Liver (tissue), 8 donors: ENCODE measurements at regions not wholly inside any gene's neighbourhood (a gene's known extent, or its start where the extent isn't known, plus 50 kb on each side); places are given as distances from the start of the nearest gene placed in this dataset.

Experiments used
- DNase-seq: peaks from one replicate; pipeline ENCODE4 v3.0.0-alpha.2; 2017; ENCODE audit warnings: low spot score
- H3K27ac ChIP-seq, 2 donors: one replicate each; pipeline ENCODE4 v1.7.0; 2013; ENCODE audit warnings: inconsistent platforms in 2 of 2, low read length in 2 of 2, control low read depth in 1 of 2, low read depth in 1 of 2, mild to moderate bottlenecking in 1 of 2
- H3K27me3 ChIP-seq, 4 donors: one replicate each; pipeline versions ENCODE4 v1.6.1 to v1.7.0; 2013; ENCODE audit warnings: low read length in 3 of 4, inconsistent platforms in 1 of 4, mild to moderate bottlenecking in 1 of 4, moderate library complexity in 1 of 4; ENCODE audit not compliant: control insufficient read depth in 4 of 4, insufficient read depth in 4 of 4
- H3K36me3 ChIP-seq, 4 donors: one replicate each; pipeline versions ENCODE4 v1.6.1 to v1.7.0; 2013; ENCODE audit warnings: low read length in 3 of 4, mild to moderate bottlenecking in 3 of 4, low read depth in 1 of 4, moderate library complexity in 1 of 4; ENCODE audit not compliant: control insufficient read depth in 4 of 4, insufficient read depth in 3 of 4
- H3K4me1 ChIP-seq, 4 donors: one replicate each; pipeline versions ENCODE4 v1.6.1 to v1.7.0; 2013; ENCODE audit warnings: low read length in 3 of 4, mild to moderate bottlenecking in 3 of 4, moderate library complexity in 1 of 4; ENCODE audit not compliant: control insufficient read depth in 4 of 4, insufficient read depth in 4 of 4
- H3K4me3 ChIP-seq, 3 donors: one replicate each; pipeline versions ENCODE4 v1.6.1 to v1.7.0; 2013; ENCODE audit warnings: low read length in 3 of 3, control low read depth in 1 of 3, low read depth in 1 of 3, mild to moderate bottlenecking in 1 of 3
- H3K9ac ChIP-seq, 2 donors: one replicate each; pipeline ENCODE4 v1.7.0; 2013; ENCODE audit warnings: low read length in 2 of 2, mild to moderate bottlenecking in 2 of 2, moderate library complexity in 2 of 2, control low read depth in 1 of 2, low read depth in 1 of 2
- H3K9me3 ChIP-seq, 4 donors: one replicate each; pipeline versions ENCODE4 v1.6.1 to v1.7.0; 2013; ENCODE audit warnings: low read length in 3 of 4; ENCODE audit not compliant: control insufficient read depth in 4 of 4
- ATF3 ChIP-seq: IDR thresholded peaks from 2 replicates; pipeline ENCODE4 v1.6.1; 2016; ENCODE audit warnings: antibody characterized with exemption
- CTCF ChIP-seq: fragments of 150-350 bp; IDR thresholded peaks from 2 replicates; pipeline ENCODE4 v1.5.1; 2017; ENCODE audit warnings: improper control_type of control experiment, low read depth, low read length; ENCODE audit not compliant: missing input control
- EGR1 ChIP-seq, 2 donors: IDR thresholded peaks; 2 replicates each; pipeline ENCODE4 v1.6.1; 2016 to 2018; ENCODE audit warnings: antibody characterized with exemption in 2 of 2, low read depth in 2 of 2
- FOXA1 ChIP-seq: IDR thresholded peaks from 2 replicates; pipeline ENCODE4 v1.6.1; 2016; ENCODE audit warnings: antibody characterized with exemption
- FOXA2 ChIP-seq: IDR thresholded peaks from 2 replicates; pipeline ENCODE4 v1.6.1; 2016; ENCODE audit warnings: antibody characterized with exemption
- GABPA ChIP-seq, 2 donors: IDR thresholded peaks in 1 of 2; conservative IDR thresholded peaks in 1 of 2; 2 replicates each; pipeline ENCODE4 v1.6.1; 2016; ENCODE audit warnings: antibody characterized with exemption in 2 of 2, mild to moderate bottlenecking in 1 of 2, moderate library complexity in 1 of 2
- HNF4A ChIP-seq, 2 donors: conservative IDR thresholded peaks; 2 replicates each; pipeline ENCODE4 v1.6.1; 2016; ENCODE audit warnings: antibody characterized with exemption in 2 of 2, mild to moderate bottlenecking in 2 of 2
- HNF4G ChIP-seq: IDR thresholded peaks from 2 replicates; pipeline ENCODE4 v1.6.1; 2016; ENCODE audit warnings: antibody characterized with exemption
- JUND ChIP-seq, 2 donors: IDR thresholded peaks; 2 replicates each; pipeline ENCODE4 v1.6.1; 2016; ENCODE audit warnings: antibody characterized with exemption in 2 of 2
- MAX ChIP-seq: IDR thresholded peaks from 2 replicates; pipeline ENCODE4 v1.6.1; 2016; ENCODE audit warnings: antibody characterized with exemption
- NR2F2 ChIP-seq: IDR thresholded peaks from 2 replicates; pipeline ENCODE4 v1.6.1; 2016; ENCODE audit warnings: antibody characterized with exemption
- RAD21 ChIP-seq, 2 donors: IDR thresholded peaks; 2 replicates each; pipeline ENCODE4 v1.6.1; 2016; ENCODE audit warnings: antibody characterized with exemption in 2 of 2, mild to moderate bottlenecking in 2 of 2
- REST ChIP-seq: IDR thresholded peaks from 2 replicates; pipeline ENCODE4 v1.6.1; 2016; ENCODE audit warnings: antibody characterized with exemption, mild to moderate bottlenecking
- RXRA ChIP-seq, 2 donors: IDR thresholded peaks; 2 replicates each; pipeline ENCODE4 v1.6.1; 2017 to 2018; ENCODE audit warnings: antibody characterized with exemption in 2 of 2, mild to moderate bottlenecking in 1 of 2
- SP1 ChIP-seq: IDR thresholded peaks from 2 replicates; pipeline ENCODE4 v1.6.1; 2018; ENCODE audit warnings: antibody characterized with exemption, mild to moderate bottlenecking
- TAF1 ChIP-seq: conservative IDR thresholded peaks from 2 replicates; pipeline ENCODE4 v1.6.1; 2016; ENCODE audit warnings: antibody characterized with exemption, mild to moderate bottlenecking
- YY1 ChIP-seq: IDR thresholded peaks from 2 replicates; pipeline ENCODE4 v1.6.1; 2016; ENCODE audit warnings: antibody characterized with exemption, mild to moderate bottlenecking
- ZBTB33 ChIP-seq: IDR thresholded peaks from 2 replicates; pipeline ENCODE4 v1.6.1; 2016; ENCODE audit warnings: antibody characterized with exemption
- WGBS: extraction: QIAGEN DNeasy Blood & Tissue Kit; methylation state at CpG from one replicate; pipeline ENCODE4 v1.1.7; 2013; 5-methylcytosine and 5-hydroxymethylcytosine counted together
- donor health status: healthy.
- donor health status: healthy.
- donor health status: healthy.
- donor health status: healthy.
- donor health status: healthy.

- Histone ChIP-seq H3K4me3 (no peak overlapping the region), H3K36me3 (no peaks in the 10 kb centered on the region), H3K9me3 (no peaks in the 10 kb centered on the region), H3K27me3 (no peaks in the 10 kb centered on the region), H3K9ac (no peak overlapping the region), H3K4me1 (peaks cover 0 to 3% (median 0%) of the 10 kb centered on the region in 4 donors), H3K27ac (no peak overlapping the region)
- no peak for DNase-seq
- WGBS: 76% methylated on average over 5 of the region's 5 CpGs
- TF ChIP-seq ZBTB33 (no peak), EGR1 (IDR thresholded peaks at IDR 0.05; ENCODE audit: low read depth in 2 of 2) (no peak), TAF1 (no peak), HNF4G (no peak), RAD21 (IDR thresholded peaks at IDR 0.05) (no peak), GABPA (IDR thresholded peaks at IDR 0.05 in 1 of 2, conservative IDR thresholded peaks at IDR 0.05 in 1 of 2) (no peak)
These were observed 111.0 kb upstream of the LMO3 start for GRCh38 chr12:16716928-16717327.

GRCh38 chr12:16692099-16692498 lies 86.1 kb upstream of the LMO3 start:
- Histone ChIP-seq H3K27me3 (no peaks in the 10 kb centered on the region), H3K36me3 (no peaks in the 10 kb centered on the region), H3K9me3 (peaks cover 0 to 8% (median 0%) of the 10 kb centered on the region in 4 donors), H3K27ac (no peak overlapping the region), H3K4me3 (no peak overlapping the region), H3K4me1 (no peaks in the 10 kb centered on the region), H3K9ac (no peak overlapping the region)
- no peak for TF ChIP-seq YY1
- TF ChIP-seq ATF3: no peak
- no peak for TF ChIP-seq FOXA1
- TF ChIP-seq ZBTB33: no peak
- TF ChIP-seq RXRA (IDR thresholded peaks at IDR 0.05): no peak
- TF ChIP-seq TAF1: no peak
- TF ChIP-seq JUND (IDR thresholded peaks at IDR 0.05): no peak
- no peak for TF ChIP-seq NR2F2
- TF ChIP-seq MAX: no peak
- no peak for TF ChIP-seq HNF4A (conservative IDR thresholded peaks at IDR 0.05)
- no peak for TF ChIP-seq RAD21 (IDR thresholded peaks at IDR 0.05)
- no peak for TF ChIP-seq REST
- no peak for TF ChIP-seq HNF4G
- no peak for TF ChIP-seq FOXA2
- no peak for TF ChIP-seq GABPA (IDR thresholded peaks at IDR 0.05 in 1 of 2, conservative IDR thresholded peaks at IDR 0.05 in 1 of 2)
- TF ChIP-seq EGR1 (IDR thresholded peaks at IDR 0.05; ENCODE audit: low read depth in 2 of 2): no peak
- TF ChIP-seq SP1: no peak
- no peak for TF ChIP-seq CTCF
- 93% methylated on average over 3 of the region's 3 CpGs for WGBS
- DNase-seq: no peak
